ENCODE measurements at regions not wholly inside any gene's neighbourhood (a gene's known extent, or its start where the extent isn't known, plus 50 kb on each side); places are given as distances from the start of the nearest gene placed in this dataset.
"Not testable (repeated sequence)": the region's sequence is repeated elsewhere in the genome, so short reads cannot be mapped to it uniquely, and the experiment has no call there.

GRCh38 chrX:12042615-12043014 is 95.7 kb upstream of the FRMPD4 start:
- no peaks in the 10 kb centered on the region for H3K4me1 Mint-ChIP-seq (ENCODE audit: low read depth)
- intact Hi-C loops (cut with micrococcal nuclease) = no loop called here
- H3K27ac Mint-ChIP-seq = no peak overlapping the region
- no peaks in the 10 kb centered on the region for H3K27me3 Mint-ChIP-seq
- no peak overlapping the region for H3K4me3 Mint-ChIP-seq
- no peaks in the 10 kb centered on the region for H3K9me3 Mint-ChIP-seq
- H3K36me3 Mint-ChIP-seq (ENCODE audit: low read depth) = no peaks in the 10 kb centered on the region

- no peak overlapping the region for H3K4me3 Mint-ChIP-seq
- no peaks in the 10 kb centered on the region for H3K36me3 Mint-ChIP-seq (ENCODE audit: low read depth)
- intact Hi-C loops (cut with micrococcal nuclease) = no loop called here
- no peak overlapping the region for H3K27ac Mint-ChIP-seq
- H3K4me1 Mint-ChIP-seq (ENCODE audit: low read depth) = no peaks in the 10 kb centered on the region
- H3K27me3 Mint-ChIP-seq = no peaks in the 10 kb centered on the region
- no peaks in the 10 kb centered on the region for H3K9me3 Mint-ChIP-seq
These were observed 86.2 kb upstream of the FRMPD4 start for GRCh38 chrX:12052109-12052508.

GRCh38 chrX:12058087-12058486 is 80.2 kb upstream of the FRMPD4 start:
- no peak overlapping the region for H3K4me3 Mint-ChIP-seq
- H3K36me3 Mint-ChIP-seq (ENCODE audit: low read depth) = no peaks in the 10 kb centered on the region
- no peaks in the 10 kb centered on the region for H3K9me3 Mint-ChIP-seq
- H3K27me3 Mint-ChIP-seq = no peaks in the 10 kb centered on the region
- no peak overlapping the region for H3K27ac Mint-ChIP-seq
- H3K4me1 Mint-ChIP-seq (ENCODE audit: low read depth) = no peaks in the 10 kb centered on the region
- intact Hi-C loops (cut with micrococcal nuclease) = no loop called here

- Mint-ChIP-seq H3K9me3 (no peaks in the 10 kb centered on the region), H3K4me1 (ENCODE audit: low read depth) (no peaks in the 10 kb centered on the region), H3K27ac (no peak overlapping the region), H3K36me3 (ENCODE audit: low read depth) (no peaks in the 10 kb centered on the region), H3K27me3 (no peaks in the 10 kb centered on the region), H3K4me3 (no peak overlapping the region)
- intact Hi-C loops (cut with micrococcal nuclease) = no loop called here
These were observed 77.6 kb upstream of the FRMPD4 start for GRCh38 chrX:12060489-12061260.

- no peak overlapping the region for H3K4me3 Mint-ChIP-seq
- no peaks in the 10 kb centered on the region for H3K4me1 Mint-ChIP-seq (ENCODE audit: low read depth)
- H3K27ac Mint-ChIP-seq = no peak overlapping the region
- H3K27me3 Mint-ChIP-seq = no peaks in the 10 kb centered on the region
- intact Hi-C loops (cut with micrococcal nuclease) = no loop called here
- H3K36me3 Mint-ChIP-seq (ENCODE audit: low read depth) = no peaks in the 10 kb centered on the region
- H3K9me3 Mint-ChIP-seq = no peaks in the 10 kb centered on the region
These were observed 73.0 kb upstream of the FRMPD4 start for GRCh38 chrX:12065251-12065650.

GRCh38 chrX:12076046-12076445 is 62.2 kb upstream of the FRMPD4 start:
- Mint-ChIP-seq H3K27ac (no peak overlapping the region), H3K4me3 (no peak overlapping the region), H3K9me3 (no peaks in the 10 kb centered on the region), H3K4me1 (ENCODE audit: low read depth) (no peaks in the 10 kb centered on the region), H3K36me3 (ENCODE audit: low read depth) (no peaks in the 10 kb centered on the region), H3K27me3 (no peaks in the 10 kb centered on the region)
- intact Hi-C loops (cut with micrococcal nuclease) = no loop called here

GRCh38 chrX:12080265-12080664 is 58.0 kb upstream of the FRMPD4 start:
- no peak overlapping the region for H3K4me3 Mint-ChIP-seq
- H3K27me3 Mint-ChIP-seq = no peaks in the 10 kb centered on the region
- H3K4me1 Mint-ChIP-seq (ENCODE audit: low read depth) = no peaks in the 10 kb centered on the region
- no peak overlapping the region for H3K27ac Mint-ChIP-seq
- H3K36me3 Mint-ChIP-seq (ENCODE audit: low read depth) = no peaks in the 10 kb centered on the region
- intact Hi-C loops (cut with micrococcal nuclease) = no loop called here
- no peaks in the 10 kb centered on the region for H3K9me3 Mint-ChIP-seq

- H3K27ac Mint-ChIP-seq; H3K36me3 Mint-ChIP-seq (ENCODE audit: low read depth); H3K9me3 Mint-ChIP-seq; H3K27me3 Mint-ChIP-seq; H3K4me1 Mint-ChIP-seq (ENCODE audit: low read depth); H3K4me3 Mint-ChIP-seq; intact Hi-C loops (cut with micrococcal nuclease): not testable (repeated sequence)
These were observed 55.3 kb upstream of the FRMPD4 start for GRCh38 chrX:12082959-12083358.

Measured in dendritic cell treated with granulocyte-macrophage colony-stimulating factor and Interleukin-4, amounts not matched to agents 40 ng/mL and 50 ng/mL, for 4 days (primary cell).